BE2C (cell line): ENCODE measurements at regions not wholly inside any gene's neighbourhood (a gene's known extent, or its start where the extent isn't known, plus 50 kb on each side); places are given as distances from the start of the nearest gene placed in this dataset.

Experiments
- DNase-seq: peaks from one replicate; pipeline ENCODE4 v3.0.0-alpha.2; 2020
- H3K27me3 ChIP-seq: fragments of 250-450 bp; sonication (Bioruptor Pico); 2 replicates; pipeline ENCODE4 v1.5.1; 2020; ENCODE audit warnings: mild to moderate bottlenecking
- H3K36me3 ChIP-seq: fragments of 250-450 bp; sonication (Bioruptor Pico); 2 replicates; pipeline ENCODE4 v1.5.1; 2020; ENCODE audit warnings: mild to moderate bottlenecking
- H3K4me1 ChIP-seq: fragments of 250-450 bp; sonication (Bioruptor Pico); 2 replicates; pipeline ENCODE4 v1.5.1; 2020
- H3K4me3 ChIP-seq: 2 replicates; pipeline ENCODE4 v1.5.1; 2011; ENCODE audit warnings: low read depth, low read length
- H3K9me3 ChIP-seq: fragments of 250-450 bp; sonication (Bioruptor Pico); 2 replicates; pipeline ENCODE4 v1.5.1; 2020
- CTCF ChIP-seq: IDR thresholded peaks from 2 replicates; pipeline ENCODE4 v1.5.1; 2012; ENCODE audit warnings: mild to moderate bottlenecking, low read depth, low read length

GRCh38 chr11:91717169-91717568 is 507.4 kb upstream of the FAT3 start:
- H3K4me3 ChIP-seq, result no peak overlapping the region

GRCh38 chr11:91707652-91708482 is 516.8 kb upstream of the FAT3 start:
- Histone ChIP-seq H3K4me1 (peaks cover 3% of the 10 kb centered on the region; the same call in 1 of the 2 replicates), H3K27me3 (no peaks in the 10 kb centered on the region), H3K9me3 (no peaks in the 10 kb centered on the region), H3K36me3 (no peaks in the 10 kb centered on the region), H3K4me3 (no peak overlapping the region)
- TF ChIP-seq CTCF, result no peak
- no peak for DNase-seq

More at GRCh38 chr11:91717169-91717568, 507.4 kb upstream of the FAT3 start:
- Histone ChIP-seq H3K9me3 (no peaks in the 10 kb centered on the region), H3K36me3 (no peaks in the 10 kb centered on the region), H3K27me3 (no peaks in the 10 kb centered on the region), H3K4me1 (no peaks in the 10 kb centered on the region)
- DNase-seq, result no peak
- TF ChIP-seq CTCF, result no peak

GRCh38 chr11:91703042-91703441 is 521.6 kb upstream of the FAT3 start:
- Histone ChIP-seq H3K27me3 (no peaks in the 10 kb centered on the region), H3K4me1 (peaks cover 14% of the 10 kb centered on the region), H3K4me3 (no peak overlapping the region), H3K36me3 (no peaks in the 10 kb centered on the region), H3K9me3 (no peaks in the 10 kb centered on the region)
- DNase-seq, result no peak
- no peak for TF ChIP-seq CTCF

GRCh38 chr11:91700854-91701253 is 523.8 kb upstream of the FAT3 start:
- H3K4me3 ChIP-seq, result no peak overlapping the region
- H3K27me3 ChIP-seq, result no peaks in the 10 kb centered on the region
- TF ChIP-seq CTCF, result no peak
- no peaks in the 10 kb centered on the region for H3K9me3 ChIP-seq
- DNase-seq, result no peak
- no peaks in the 10 kb centered on the region for H3K36me3 ChIP-seq
- H3K4me1 ChIP-seq, result peaks cover 19% of the 10 kb centered on the region

GRCh38 chr11:91698845-91699244 is 525.8 kb upstream of the FAT3 start:
- Histone ChIP-seq H3K4me1 (peaks cover 19% of the 10 kb centered on the region), H3K27me3 (no peaks in the 10 kb centered on the region), H3K36me3 (no peaks in the 10 kb centered on the region), H3K9me3 (no peaks in the 10 kb centered on the region), H3K4me3 (no peak overlapping the region)
- DNase-seq, result no peak
- TF ChIP-seq CTCF, result no peak

- H3K4me1 ChIP-seq, result peaks cover 11% of the 10 kb centered on the region; the same call in 1 of the 2 replicates
- no peaks in the 10 kb centered on the region for H3K9me3 ChIP-seq
- DNase-seq, result no peak
- H3K4me3 ChIP-seq, result no peak overlapping the region
- H3K27me3 ChIP-seq, result no peaks in the 10 kb centered on the region
- no peak for TF ChIP-seq CTCF
- H3K36me3 ChIP-seq, result no peaks in the 10 kb centered on the region
Measured at GRCh38 chr11:91694331-91694730, 530.3 kb upstream of the FAT3 start.
